T-helper 1 cell treated with Interleukin-12 subunit alpha and Interleukin-12 subunit beta and Interleukin-4 antibody, amounts not matched to agents 30 ng/mL and 1 ng/mL, for 36 hours (primary cell): ENCODE measurements at regions not wholly inside any gene's neighbourhood (a gene's known extent, or its start where the extent isn't known, plus 50 kb on each side); places are given as distances from the start of the nearest gene placed in this dataset.

Source experiments
- intact Hi-C: fragments of 100-400 bp; cut with micrococcal nuclease; formaldehyde crosslinking; loops from one replicate; pipeline ENCODE4 v1.15.1; 2024

DNA sequence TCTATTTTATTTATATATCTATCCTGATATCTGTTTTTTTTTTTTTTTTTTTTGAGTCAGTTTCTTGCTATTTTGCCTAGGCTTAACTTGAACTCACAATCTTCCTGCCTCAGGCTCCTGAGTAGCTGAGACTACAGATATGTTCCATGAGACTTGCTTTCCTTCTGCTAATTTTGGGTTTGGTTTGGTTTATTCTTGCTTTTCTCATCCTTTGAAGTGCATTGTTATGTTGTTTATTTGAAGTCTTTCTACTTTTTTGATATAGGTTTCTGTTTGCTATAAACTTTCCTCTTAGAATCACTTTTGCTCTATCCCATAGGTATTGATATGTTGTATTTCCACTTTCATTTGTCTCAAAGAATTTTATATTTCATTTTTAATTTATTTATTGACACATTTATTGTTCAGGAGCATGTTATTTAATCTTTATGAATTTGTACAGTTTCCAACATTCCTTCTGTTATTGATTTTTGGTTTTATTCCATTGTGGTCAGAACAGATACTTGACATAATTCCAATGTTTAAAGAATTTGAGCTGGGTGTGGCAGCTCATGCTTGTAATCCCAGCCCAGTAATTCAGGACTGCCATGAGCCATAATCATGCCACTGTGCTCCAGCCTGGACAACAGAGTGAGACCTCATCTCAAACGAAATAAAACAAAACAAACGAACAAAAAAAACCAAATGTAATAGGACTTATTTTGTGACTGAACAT lies 62.3 kb upstream of the PLSCR4 start:
- intact Hi-C loops, result no loop called here

DNA sequence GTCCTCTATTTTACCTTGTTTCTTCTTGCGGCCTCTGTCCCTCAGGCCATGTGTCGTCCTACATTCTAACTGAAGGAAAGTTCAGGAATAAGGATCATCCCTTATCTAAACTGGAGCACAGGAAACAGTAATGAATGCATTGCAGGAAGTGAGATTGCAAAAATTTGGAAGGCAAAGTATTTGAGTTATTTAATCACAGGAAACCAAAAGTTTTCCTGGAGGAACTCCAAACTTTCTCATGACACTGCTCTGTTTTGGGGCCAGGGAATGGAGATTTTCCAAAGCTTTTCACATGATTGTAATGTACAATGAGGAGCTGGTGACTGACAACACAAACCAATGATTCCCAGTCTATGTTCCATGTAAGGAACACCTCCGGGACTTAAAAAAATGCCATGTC lies 57.8 kb upstream of the PLSCR4 start:
- intact Hi-C loops, result no loop called here

GRCh38 chr3:146308222-146308621 lies 57.3 kb upstream of the PLSCR4 start:
- intact Hi-C loops, result no loop called here

- intact Hi-C loops, result no loop called here
Measured at GRCh38 chr3:146307456-146307725, 56.5 kb upstream of the PLSCR4 start.

DNA sequence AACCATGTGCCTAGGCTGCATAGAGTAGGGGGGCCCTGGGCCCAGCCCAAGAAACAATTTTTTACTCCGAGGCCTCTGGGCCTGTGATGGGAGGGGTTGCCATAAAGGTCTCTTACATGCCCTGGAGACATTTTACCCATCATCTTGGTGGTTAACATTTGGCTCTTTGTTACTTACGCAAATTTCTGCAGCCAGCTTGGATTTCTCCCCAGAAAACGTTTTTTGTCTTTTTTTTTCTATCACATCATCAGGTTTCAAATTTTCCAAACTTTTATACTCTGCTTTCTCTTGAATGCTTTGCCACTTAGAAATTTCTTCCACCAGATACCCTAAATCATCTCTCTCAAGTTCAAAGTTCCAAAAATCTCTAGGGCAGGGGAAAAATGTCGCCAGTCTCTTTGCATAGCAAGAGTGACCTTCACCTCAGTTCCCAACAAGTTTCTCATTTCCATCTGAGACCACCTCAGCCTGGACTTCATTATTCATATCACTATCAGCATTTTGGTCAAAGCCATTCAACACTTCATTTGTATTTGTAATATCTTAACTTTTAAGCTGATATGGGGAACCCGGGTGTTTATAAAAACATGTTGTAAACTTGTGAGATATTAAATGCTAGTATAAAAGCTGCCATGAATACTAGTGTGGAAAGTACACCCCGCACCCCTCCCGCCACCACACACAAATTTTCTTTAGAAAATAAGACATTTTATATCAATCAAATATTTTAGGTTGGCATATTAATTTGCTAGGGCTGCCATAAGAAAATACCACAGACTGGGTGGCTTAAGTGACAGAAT lies 56.0 kb upstream of the PLSCR4 start:
- intact Hi-C loops, result no loop called here

- intact Hi-C loops, result no loop called here
Measured at GRCh38 chr3:146305808-146306423, 55.0 kb upstream of the PLSCR4 start.

- intact Hi-C loops, result no loop called here
Measured at GRCh38 chr3:146300768-146301167, 49.9 kb upstream of the PLSCR4 start.
